Stomach smooth muscle (tissue), 2 donors: ENCODE measurements at regions not wholly inside any gene's neighbourhood (a gene's known extent, or its start where the extent isn't known, plus 50 kb on each side); places are given as distances from the start of the nearest gene placed in this dataset.

Experiments used
- H3K27ac ChIP-seq: one replicate; pipeline ENCODE4 v1.7.0; 2013; ENCODE audit warnings: mild to moderate bottlenecking, low read length, inconsistent platforms
- H3K27me3 ChIP-seq, 2 donors: one replicate each; pipeline ENCODE4 v1.7.0; 2013; ENCODE audit warnings: low read length in 2 of 2; ENCODE audit not compliant: insufficient read depth in 2 of 2, control insufficient read depth in 1 of 2
- H3K36me3 ChIP-seq, 2 donors: one replicate each; pipeline ENCODE4 v1.7.0; 2013; ENCODE audit warnings: low read length in 2 of 2; ENCODE audit not compliant: control insufficient read depth in 2 of 2, insufficient read depth in 2 of 2
- H3K4me1 ChIP-seq: one replicate; pipeline ENCODE4 v1.7.0; 2013; ENCODE audit warnings: low read length; ENCODE audit not compliant: control insufficient read depth, insufficient read depth
- H3K4me3 ChIP-seq, 2 donors: one replicate each; pipeline ENCODE4 v1.7.0; 2013; ENCODE audit warnings: low read length in 2 of 2
- H3K9ac ChIP-seq, 2 donors: one replicate each; pipeline ENCODE4 v1.7.0; 2013; ENCODE audit warnings: low read length in 2 of 2, mild to moderate bottlenecking in 1 of 2
- H3K9me3 ChIP-seq, 2 donors: one replicate each; pipeline ENCODE4 v1.7.0; 2013; ENCODE audit warnings: low read length in 2 of 2; ENCODE audit not compliant: control insufficient read depth in 2 of 2
- donor health status: healthy.
- donor health status: Pancreatic carcinoma.

DNA sequence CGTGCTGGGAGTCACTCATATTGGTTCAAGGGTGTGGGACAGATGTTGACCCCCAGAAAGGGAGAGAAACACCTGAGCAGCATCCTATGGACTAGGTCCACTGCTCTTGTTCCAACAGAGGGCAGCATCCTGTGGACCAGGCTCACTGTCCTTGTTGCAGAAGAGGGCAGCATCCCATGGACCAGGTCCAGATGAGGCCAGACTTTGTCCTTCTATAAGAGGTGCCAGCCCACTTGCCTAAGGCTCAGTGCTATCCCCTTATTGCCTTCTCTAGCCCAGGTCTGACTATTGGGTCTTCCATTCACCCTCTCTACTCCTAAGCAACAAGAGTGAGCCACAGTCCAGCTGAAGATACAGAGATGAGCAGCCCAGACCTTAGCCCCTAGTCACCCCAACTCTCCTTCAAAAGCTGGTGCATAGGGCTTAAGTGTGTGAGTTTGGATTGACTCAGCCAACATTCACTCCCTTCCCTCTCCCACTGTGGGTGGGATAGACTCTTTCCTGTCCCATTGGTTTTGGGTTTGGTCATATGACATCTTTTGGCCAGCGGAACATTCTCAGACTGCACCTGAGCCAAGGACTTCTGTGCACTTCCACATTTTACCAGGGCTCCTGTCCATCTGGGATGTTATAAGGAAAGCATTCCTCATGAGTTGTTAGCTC lies 132.4 kb upstream of the GPC1 start:
- H3K27me3 ChIP-seq, result peaks cover 0 to 2% of the 10 kb centered on the region in 2 donors
- H3K27ac ChIP-seq, result no peak overlapping the region
- H3K4me1 ChIP-seq, result no peaks in the 10 kb centered on the region
- no peaks in the 10 kb centered on the region for H3K36me3 ChIP-seq
- no peak overlapping the region for H3K4me3 ChIP-seq
- no peak overlapping the region for H3K9ac ChIP-seq
- no peaks in the 10 kb centered on the region for H3K9me3 ChIP-seq

DNA sequence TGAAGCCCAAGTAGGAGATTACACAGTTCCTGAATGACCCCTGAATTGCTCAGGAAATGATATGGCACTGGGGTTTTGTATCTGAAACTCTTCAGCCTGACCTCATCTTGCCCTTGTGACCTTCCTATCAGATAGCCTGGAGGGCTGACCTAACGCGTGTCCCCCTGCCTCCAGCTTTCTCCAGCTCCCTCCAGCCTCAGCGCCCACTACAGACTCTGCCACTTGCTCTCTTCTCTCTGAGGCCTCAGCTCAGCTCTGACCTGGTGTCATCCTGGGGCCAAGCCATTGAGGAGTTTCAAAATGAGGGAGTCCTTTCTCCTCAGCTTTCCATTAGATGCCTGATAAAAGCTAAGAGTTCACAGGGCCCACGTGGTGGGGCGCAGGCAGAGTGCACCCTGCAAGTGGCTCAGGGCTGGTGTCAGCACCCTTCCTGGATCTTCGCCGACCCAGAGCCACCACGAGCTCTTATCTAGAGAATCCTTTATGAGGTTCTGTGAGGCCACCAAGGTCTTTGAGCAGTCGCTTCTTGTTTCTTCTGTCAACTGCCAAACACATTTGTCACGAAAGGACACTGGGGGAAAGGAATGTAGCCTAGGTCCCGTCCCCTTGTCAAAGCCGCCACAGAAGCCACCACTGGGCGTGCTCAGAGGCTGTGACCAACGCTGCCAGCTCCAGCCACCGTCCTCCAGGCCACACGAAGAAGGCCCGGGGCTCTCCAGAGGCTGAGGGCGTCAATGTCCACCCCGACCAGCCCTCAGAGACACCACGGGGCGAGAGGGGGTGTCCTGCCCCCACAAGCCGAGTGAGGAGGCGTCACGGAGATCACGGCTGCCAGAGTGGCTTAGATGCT lies 131.3 kb upstream of the GPC1 start:
- Histone ChIP-seq H3K36me3 (no peaks in the 10 kb centered on the region), H3K27me3 (peaks cover 0 to 4% of the 10 kb centered on the region in 2 donors), H3K9me3 (no peaks in the 10 kb centered on the region), H3K9ac (no peak overlapping the region), H3K4me1 (no peaks in the 10 kb centered on the region), H3K27ac (no peak overlapping the region), H3K4me3 (no peak overlapping the region)

DNA sequence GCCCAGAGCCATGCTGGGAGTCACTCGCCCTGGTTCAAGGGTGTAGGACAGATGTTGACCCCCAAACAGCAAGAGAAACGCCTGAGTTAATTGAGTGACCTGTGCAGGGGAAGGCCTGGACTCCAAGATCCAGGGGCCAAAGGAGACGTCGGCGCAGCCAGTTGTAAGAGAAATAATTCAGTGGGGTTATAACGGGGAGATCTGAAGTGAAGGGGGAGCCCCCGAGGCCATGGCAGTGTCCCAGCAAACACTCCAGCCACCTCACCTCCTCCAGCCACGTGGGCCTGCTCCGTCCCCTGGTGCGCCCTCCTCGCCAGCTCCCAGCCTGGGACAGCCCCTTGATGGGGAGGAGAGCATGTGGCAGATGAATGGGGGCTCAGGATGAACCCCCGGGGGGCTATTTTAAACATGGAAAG lies 130.7 kb upstream of the GPC1 start:
- H3K4me3 ChIP-seq, result no peak overlapping the region
- peaks cover 0 to 4% of the 10 kb centered on the region in 2 donors for H3K27me3 ChIP-seq
- no peaks in the 10 kb centered on the region for H3K36me3 ChIP-seq
- H3K27ac ChIP-seq, result no peak overlapping the region
- no peaks in the 10 kb centered on the region for H3K4me1 ChIP-seq
- H3K9me3 ChIP-seq, result no peaks in the 10 kb centered on the region
- no peak overlapping the region for H3K9ac ChIP-seq

DNA sequence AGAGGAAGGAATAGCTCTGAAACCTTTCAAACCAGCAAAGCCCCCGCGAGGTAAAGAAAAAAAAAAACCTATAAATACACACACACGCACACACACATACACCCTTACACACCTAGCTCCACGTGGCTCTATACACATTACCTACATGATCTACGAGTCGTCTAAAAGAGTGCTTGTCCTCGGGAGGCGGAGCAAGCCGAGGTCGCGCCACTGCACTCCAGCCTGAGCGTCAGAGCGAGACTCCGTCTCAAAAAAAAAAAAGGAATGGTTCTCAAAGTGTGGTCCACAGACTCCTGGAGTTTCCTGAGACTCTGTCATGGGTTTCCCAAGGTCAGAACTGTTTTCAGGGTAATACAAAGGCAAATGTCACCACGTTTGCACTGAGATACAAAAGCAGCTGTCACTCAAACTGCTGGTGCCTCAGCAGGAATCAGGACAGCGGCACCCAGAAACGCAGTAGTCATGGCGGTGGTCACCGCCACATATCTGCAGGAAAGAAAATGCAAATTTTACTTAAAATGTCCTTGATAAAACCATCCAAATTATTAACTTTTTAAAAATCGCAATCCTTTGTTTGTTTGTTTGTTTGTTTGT lies 130.0 kb upstream of the GPC1 start:
- Histone ChIP-seq H3K4me3 (no peak overlapping the region), H3K9me3 (no peaks in the 10 kb centered on the region), H3K27me3 (peaks cover 0 to 4% of the 10 kb centered on the region in 2 donors), H3K9ac (no peak overlapping the region), H3K27ac (no peak overlapping the region), H3K36me3 (no peaks in the 10 kb centered on the region), H3K4me1 (no peaks in the 10 kb centered on the region)

DNA sequence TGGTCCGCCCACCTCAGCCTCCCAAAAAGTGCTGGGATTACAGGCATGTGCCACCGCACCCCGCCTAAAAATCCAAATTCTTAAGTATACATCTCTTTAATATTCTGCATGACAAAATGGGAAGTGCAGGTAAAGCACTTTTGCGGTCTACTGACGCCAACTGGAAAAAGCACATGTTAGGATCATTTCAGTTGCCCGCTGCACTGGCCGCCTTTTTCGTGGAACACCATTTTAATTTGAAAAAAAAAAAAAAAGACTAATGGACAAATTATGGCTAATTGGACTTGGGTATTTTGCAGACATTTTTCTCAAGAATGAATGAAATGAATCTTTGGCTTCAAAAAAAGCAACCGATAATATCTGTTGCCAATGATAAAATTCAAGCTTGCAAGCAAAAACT lies 129.3 kb upstream of the GPC1 start:
- H3K36me3 ChIP-seq, result no peaks in the 10 kb centered on the region
- no peaks in the 10 kb centered on the region for H3K4me1 ChIP-seq
- H3K9me3 ChIP-seq, result no peaks in the 10 kb centered on the region
- H3K27ac ChIP-seq, result no peak overlapping the region
- no peak overlapping the region for H3K4me3 ChIP-seq
- no peak overlapping the region for H3K9ac ChIP-seq
- H3K27me3 ChIP-seq, result peaks cover 0 to 4% of the 10 kb centered on the region in 2 donors

DNA sequence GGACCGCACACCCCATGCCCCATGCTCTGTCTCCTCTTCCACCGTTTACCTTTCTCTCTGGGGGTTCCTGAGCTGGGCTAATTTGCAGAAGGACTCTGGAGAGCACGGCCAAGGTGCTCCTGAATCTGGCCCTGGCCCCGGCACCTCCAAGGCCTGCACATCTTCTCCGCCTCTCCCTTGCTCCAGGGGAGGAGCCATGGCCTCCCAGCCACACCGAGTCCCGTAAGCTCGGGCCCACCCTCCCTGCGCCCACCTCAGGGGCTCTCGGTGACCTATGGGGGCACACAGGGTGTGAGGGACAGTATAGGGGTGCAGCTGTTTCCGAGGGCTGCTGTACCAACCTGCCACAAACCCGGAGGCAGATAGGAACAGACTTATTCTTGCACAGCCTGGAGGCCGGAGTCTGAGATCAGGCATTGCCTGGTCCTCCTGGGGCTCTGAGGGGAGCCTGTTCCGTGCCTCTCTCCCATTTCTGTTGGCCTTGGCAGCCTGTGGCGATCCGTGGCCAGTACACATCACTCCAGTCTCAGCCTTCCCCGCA lies 127.3 kb upstream of the GPC1 start:
- no peaks in the 10 kb centered on the region for H3K9me3 ChIP-seq
- no peaks in the 10 kb centered on the region for H3K4me1 ChIP-seq
- no peak overlapping the region for H3K27ac ChIP-seq
- no peaks in the 10 kb centered on the region for H3K36me3 ChIP-seq
- no peak overlapping the region for H3K4me3 ChIP-seq
- peaks cover 0 to 4% of the 10 kb centered on the region in 2 donors for H3K27me3 ChIP-seq
- H3K9ac ChIP-seq, result no peak overlapping the region

DNA sequence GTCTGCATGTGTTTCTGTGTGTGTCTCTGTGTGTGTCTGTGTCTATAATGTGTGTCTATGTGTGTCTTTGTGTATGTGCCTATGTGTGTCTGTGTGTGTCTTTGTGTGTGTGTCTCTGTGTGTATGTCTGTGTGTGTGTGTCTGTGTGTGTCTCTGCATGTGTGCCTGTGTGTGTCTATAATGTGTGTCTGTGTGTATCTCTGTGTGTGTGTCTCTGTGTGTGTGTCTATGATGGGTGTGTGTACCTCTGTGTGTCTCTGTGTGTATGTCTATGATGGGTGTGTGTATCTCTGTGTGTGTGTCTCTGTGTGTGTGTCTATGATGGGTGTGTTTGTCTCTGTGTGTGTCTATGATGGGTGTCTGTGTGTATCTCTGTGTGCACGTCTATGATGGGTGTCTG lies 126.2 kb upstream of the GPC1 start:
- H3K27ac ChIP-seq, result no peak overlapping the region
- H3K27me3 ChIP-seq, result peaks cover 0 to 4% of the 10 kb centered on the region in 2 donors
- H3K4me3 ChIP-seq, result no peak overlapping the region
- no peaks in the 10 kb centered on the region for H3K36me3 ChIP-seq
- no peak overlapping the region for H3K9ac ChIP-seq
- H3K9me3 ChIP-seq, result no peaks in the 10 kb centered on the region
- H3K4me1 ChIP-seq, result no peaks in the 10 kb centered on the region

DNA sequence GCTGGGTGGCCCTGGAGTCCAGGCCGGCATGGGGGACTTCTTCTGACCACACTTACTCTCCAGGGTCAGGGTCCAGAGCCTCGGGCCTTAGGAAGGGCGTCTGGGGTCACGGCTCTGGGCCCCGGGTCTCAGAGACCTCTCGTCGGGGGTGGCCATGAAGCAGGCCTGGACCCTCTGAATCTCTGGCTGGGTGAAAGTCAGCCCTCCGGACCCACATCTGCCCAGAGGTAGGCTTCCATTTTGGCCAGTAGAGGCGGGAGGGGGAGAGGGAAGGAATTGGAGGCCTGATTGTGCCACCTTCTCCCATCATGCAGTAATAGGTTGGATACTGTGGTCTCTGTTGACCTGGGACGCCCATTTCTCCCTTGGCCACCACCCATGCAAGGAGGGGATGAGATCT lies 125.3 kb upstream of the GPC1 start:
- Histone ChIP-seq H3K27me3 (peaks cover 0 to 4% of the 10 kb centered on the region in 2 donors), H3K4me1 (no peaks in the 10 kb centered on the region), H3K9ac (no peak overlapping the region), H3K27ac (no peak overlapping the region), H3K4me3 (no peak overlapping the region), H3K36me3 (no peaks in the 10 kb centered on the region), H3K9me3 (no peaks in the 10 kb centered on the region)

DNA sequence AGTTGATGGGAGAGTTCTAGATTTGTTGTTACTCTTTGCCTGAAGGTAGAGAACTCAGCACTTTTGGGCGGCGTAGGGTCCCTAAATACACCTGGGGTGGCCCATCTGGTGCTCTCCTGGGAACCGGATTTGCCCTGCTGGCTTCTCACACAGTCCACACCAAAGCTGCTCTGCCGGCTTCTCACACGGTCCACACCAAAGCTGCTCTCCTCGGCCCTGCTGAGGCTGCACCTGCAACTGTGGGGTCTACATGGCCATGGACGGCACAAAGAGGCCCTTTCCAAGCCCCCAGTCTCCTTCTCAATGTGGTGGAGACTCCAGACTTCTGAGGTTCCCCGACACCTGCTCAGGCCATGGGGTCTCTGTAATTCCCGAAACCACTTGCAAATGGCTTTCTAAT lies 124.8 kb upstream of the GPC1 start:
- H3K4me3 ChIP-seq, result no peak overlapping the region

DNA sequence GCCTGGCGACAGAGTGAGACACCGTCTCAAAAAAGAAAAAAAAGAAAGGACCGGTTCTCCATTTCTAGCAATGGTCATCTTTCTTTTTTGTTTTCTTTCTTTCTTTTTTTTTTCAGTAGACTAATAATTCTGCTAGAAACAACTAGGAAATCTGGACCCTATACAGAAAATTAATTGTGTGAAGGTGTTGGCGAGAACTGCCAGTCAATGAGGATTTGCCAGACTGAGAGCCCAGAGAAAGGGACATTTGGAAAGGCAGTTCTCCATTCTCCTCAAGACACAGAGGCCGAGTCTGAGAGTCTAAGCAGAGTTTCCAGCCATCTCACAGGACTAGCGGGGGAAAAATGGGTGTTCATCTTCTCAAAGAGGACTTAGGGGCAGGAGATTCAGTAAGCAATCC lies 123.6 kb upstream of the GPC1 start:
- peaks cover 0 to 4% of the 10 kb centered on the region in 2 donors for H3K27me3 ChIP-seq
- no peaks in the 10 kb centered on the region for H3K4me1 ChIP-seq
- H3K9ac ChIP-seq, result no peak overlapping the region
- no peaks in the 10 kb centered on the region for H3K9me3 ChIP-seq
- H3K27ac ChIP-seq, result no peak overlapping the region
- no peak overlapping the region for H3K4me3 ChIP-seq
- H3K36me3 ChIP-seq, result no peaks in the 10 kb centered on the region

More for the DNA sequence above, 124.8 kb upstream of the GPC1 start:
- peaks cover 0 to 4% of the 10 kb centered on the region in 2 donors for H3K27me3 ChIP-seq
- H3K27ac ChIP-seq, result no peak overlapping the region
- H3K36me3 ChIP-seq, result no peaks in the 10 kb centered on the region
- H3K9ac ChIP-seq, result no peak overlapping the region
- H3K4me1 ChIP-seq, result no peaks in the 10 kb centered on the region
- no peaks in the 10 kb centered on the region for H3K9me3 ChIP-seq
